ENCODE measurements at regions not wholly inside any gene's neighbourhood (a gene's known extent, or its start where the extent isn't known, plus 50 kb on each side); places are given as distances from the start of the nearest gene placed in this dataset.
"Not testable (repeated sequence)": the region's sequence is repeated elsewhere in the genome, so short reads cannot be mapped to it uniquely, and the experiment has no call there.

DNA sequence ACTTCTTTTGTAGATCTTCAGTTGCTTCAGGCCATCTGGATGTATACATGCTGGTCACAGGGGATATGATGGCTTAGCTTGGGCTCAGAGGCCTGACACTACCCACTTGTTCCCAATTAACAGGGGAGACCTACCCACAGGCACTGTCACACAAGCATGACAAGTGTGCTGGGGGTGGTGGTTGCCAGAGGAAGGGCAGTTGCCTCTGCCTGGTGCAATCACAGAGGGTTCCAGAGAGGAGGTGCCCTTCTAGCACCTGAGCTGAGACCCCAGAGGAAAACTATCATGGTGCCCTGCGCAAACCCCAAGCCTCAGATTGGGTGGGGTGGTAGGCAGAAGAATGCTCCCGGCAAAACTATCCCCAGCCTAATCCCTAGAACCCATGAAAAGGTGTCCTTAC lies 65.6 kb upstream of the NANOS1 start:
- DNase-seq (ENCODE audit: low read depth in 2 of 3, low spot score in 2 of 3): no peak

DNA sequence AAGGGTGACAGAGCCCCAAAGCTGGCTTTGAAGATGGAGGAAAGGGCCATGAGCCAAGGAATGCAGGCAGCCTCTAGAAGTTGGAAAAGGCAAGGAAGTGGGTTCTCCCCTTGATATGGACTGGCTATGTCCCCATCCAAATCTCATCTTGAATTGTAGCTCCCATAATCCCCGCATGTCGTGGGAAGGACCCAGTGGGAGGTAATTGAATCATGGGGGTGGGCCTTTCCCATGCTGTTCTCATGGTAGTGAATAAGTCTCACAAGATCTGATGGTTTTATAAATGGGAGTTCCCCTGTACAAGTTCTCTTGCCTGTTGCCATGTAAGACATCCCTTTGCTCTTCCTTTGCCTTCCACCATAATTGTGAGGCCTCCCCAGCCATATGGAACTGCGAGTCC lies 65.0 kb upstream of the NANOS1 start:
- not testable (repeated sequence) for DNase-seq (ENCODE audit: low read depth in 2 of 3, low spot score in 2 of 3)

DNA sequence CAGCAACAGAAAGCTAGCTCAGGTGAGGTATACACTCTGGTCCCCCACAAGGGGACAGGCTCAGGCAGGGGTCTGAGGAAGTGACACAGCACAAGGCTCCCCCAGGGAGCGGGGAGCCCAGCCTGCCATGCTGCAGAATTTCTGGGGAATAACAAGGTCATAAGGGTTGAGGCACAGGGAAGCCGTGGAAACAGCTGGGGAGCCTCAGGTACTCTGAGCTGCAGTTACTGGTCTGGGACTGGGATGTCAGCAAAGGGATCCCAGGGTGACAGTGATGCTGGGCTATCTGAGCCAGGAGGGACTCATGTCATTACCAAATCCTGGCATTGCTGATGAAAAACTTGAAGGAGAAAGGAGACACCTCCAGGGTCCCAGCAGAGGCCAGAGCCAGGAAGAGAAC lies 64.4 kb upstream of the NANOS1 start:
- no peak for DNase-seq (ENCODE audit: low read depth in 2 of 3, low spot score in 2 of 3)

DNA sequence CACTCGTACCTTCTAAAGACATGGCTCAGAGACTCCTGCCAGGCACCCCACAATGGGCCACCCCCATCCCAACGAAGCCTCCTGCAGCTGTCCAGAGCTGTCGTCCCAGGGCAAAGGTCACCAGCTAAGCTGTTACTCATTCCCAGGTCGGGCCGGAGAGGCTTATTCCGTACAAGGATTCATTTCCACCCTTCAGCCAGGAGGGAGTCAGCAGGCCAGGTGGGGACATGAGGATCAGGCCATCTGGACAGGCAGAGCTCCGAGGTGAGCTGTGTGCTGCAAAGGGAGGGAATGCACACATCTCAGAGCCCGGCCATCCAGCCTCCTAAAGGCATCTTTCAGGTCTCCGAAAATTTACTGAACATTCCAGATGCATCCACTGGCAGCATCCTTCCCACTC lies 63.9 kb upstream of the NANOS1 start:
- DNase-seq (ENCODE audit: low read depth in 2 of 3, low spot score in 2 of 3): no peak

DNA sequence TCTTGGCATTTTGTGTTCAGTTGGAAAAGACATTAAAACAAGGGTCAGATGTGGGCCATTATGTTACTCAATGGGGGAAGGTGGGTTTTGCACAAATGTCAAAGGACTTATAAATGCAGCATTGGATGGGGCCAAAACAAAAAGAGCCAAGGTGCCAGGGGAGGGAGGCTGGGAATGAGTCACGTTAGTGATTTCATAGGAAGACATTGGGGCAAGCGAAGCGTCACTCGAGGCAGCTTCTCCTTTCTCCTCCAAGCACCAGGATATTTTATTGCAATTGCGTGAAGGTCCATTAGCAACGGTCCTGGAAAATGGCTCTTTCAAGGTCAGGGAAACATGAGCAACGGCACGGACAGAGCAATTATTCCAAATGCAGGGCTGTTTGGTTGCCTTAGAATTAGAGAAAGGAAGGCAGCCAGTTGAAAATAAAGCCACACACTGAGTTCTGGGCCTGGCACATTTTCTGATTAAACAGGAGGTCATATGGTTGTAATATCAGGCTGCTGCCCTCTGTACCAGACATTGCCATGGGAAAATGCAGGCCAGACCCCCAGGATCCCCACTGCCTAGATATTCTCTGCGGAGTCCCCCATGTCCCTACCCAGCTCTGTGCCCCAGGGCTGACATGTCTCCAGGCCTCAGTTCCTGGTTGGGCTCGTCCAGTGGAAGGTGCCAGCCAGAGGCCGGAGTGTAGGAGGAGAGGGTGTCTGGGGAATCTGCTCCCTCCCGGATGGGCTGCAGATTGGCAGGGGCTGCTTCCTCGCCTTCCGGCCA lies 63.3 kb upstream of the NANOS1 start:
- DNase-seq (ENCODE audit: low read depth in 2 of 3, low spot score in 2 of 3): no peak

DNA sequence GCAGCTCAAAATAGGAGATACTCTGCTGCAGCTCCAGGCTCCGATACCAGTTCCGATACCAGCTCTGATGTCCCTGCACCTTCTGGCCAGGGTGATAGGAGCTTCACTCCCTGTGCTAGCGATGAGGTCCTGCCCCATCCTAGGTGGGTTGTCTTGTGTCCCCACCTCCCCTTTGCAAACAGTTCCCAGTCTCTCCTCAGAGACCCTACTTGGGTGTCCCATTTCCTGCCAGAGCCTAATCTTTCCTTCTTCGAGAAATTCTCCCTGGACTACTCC lies 62.7 kb upstream of the NANOS1 start:
- DNase-seq (ENCODE audit: low read depth in 2 of 3, low spot score in 2 of 3): no peak

DNA sequence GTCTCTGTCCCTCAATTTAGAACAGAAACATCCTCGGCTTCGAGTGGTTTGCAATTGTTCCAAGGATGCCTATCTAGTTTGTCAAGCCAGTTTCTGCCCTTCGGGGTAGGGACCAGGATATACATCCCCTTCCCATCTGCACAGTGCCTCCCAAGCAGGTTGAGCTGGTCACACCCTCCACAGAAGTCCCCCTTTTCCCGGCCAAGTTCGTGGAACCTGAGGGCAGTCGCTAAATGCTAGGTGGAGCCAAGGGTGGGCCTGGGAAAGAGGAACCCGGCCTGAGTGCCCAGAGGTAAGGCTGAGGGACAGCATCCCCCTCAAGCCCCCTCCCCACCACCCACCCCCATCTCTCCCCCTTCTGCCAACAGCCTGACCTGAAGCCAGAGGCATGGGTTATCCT lies 62.4 kb upstream of the NANOS1 start:
- no peak for DNase-seq (ENCODE audit: low read depth in 2 of 3, low spot score in 2 of 3)

DNA sequence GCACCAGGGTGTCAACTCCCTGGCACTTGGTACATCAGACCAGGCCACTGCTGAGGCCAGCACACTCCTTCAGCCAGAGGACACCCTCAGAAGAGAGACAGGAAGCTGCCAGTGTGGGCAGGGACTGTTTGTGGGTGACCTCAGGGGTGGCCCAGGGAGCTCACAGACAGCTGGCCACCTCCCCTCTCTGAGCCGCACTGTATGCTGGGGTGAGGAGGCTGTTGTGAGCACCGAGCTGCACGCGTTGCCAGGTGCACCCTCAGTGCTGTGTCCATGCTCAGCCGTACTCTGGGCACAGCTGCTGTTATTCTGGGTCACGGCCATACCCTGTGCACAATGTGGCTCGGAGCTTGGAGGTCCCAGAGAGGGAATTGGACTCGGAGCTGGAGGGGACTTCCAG lies 61.5 kb upstream of the NANOS1 start:
- DNase-seq (ENCODE audit: low read depth in 2 of 3, low spot score in 2 of 3): no peak

DNA sequence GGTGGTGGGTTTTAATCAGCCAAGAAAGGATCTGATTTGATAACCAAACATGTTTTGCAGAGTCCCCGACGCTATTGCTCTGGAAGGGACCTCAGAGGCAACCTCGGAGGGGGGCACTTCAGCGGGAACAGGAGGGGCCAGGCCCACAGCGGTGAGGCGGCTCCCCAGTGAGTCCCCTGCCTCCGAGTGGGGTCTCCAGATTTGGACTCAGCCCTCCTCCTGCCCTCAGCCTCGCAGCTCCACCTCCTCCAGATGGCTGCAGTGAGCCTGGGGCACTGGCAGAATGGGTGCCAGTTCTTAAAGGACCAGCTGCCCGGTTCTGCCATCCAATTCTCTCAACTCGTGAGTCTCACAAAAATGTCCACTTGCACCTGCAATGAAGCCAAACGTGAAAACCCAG lies 61.0 kb upstream of the NANOS1 start:
- DNase-seq (ENCODE audit: low read depth in 2 of 3, low spot score in 2 of 3): no peak

DNA sequence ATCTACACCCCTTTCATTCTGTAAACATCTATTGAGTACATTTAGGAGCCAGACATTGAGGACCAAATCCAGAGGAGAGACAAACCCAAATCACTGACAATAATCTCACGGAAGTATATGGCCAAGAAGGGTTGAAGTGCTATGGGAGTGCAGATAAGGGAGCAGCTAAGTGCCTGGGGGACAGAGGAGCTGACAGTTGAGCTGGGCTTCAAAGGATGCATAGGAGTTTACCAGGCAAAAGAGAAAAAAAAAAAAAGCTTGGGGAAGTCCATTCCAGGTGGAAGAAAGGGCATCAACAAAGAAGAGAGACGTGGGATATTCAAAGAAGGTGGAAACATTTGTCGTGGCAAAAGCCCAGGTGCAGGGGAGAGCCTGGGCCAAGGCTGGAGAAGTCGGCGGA lies 60.5 kb upstream of the NANOS1 start:
- DNase-seq (ENCODE audit: low read depth in 2 of 3, low spot score in 2 of 3): no peak

DNA sequence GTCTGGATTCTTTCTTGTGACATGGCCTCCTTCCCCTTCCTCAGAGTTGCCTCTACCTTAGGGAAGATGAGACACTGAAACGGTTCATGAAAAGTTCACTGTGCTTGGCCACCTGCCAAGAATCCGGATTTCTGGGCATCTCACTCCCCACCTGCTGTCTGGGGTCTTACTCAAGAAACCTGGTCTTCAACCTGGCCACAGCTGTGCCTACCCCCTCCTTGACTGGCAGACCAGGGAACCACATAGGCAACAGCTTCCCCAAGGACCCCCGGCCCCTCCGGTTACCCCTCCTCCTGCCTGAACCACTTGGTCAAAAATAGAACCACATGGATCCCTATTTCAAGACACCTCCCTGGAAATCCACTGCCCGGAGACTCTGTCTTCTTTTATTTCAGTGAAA lies 58.7 kb upstream of the NANOS1 start:
- DNase-seq (ENCODE audit: low read depth in 2 of 3, low spot score in 2 of 3): no peak

DNA sequence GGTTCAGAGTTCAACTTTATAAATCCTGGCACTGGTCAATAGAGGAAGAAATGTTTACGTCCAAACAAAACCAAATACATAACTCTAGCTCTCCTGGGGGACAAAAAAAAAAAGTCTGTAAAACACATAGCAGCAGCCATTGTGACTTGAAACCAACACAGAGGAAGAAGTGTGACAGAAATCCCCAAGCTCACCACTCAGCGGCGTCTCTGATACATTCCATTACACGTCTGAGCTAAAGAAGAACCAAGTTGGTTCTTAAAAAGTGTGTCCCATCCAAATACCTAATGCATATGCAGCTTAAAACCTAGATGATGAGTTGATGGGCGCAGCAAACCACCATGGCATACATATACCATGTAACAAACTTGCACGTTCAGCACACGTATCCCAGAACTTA lies 58.3 kb upstream of the NANOS1 start:
- DNase-seq (ENCODE audit: low read depth in 2 of 3, low spot score in 2 of 3): no peak

DNA sequence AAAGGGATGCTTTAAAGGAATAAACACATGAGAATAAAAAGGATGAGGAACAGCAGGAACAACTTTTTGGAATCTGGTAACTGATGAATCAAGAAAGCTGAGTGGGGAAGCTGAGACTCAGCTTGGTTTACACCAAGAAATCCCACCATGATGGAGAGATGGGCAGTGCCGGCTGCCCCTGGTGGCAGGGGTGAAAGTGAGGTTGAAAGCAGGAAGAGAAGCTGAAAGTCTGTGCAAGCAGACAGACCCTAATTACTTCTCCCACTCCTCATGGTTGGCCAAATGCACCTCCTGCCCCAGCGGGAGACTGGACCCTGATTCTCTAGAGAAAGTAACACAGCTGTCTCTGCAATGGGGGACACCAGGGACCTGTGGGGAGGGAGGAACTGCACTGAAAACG lies 57.6 kb upstream of the NANOS1 start:
- DNase-seq (ENCODE audit: low read depth in 2 of 3, low spot score in 2 of 3): no peak

DNA sequence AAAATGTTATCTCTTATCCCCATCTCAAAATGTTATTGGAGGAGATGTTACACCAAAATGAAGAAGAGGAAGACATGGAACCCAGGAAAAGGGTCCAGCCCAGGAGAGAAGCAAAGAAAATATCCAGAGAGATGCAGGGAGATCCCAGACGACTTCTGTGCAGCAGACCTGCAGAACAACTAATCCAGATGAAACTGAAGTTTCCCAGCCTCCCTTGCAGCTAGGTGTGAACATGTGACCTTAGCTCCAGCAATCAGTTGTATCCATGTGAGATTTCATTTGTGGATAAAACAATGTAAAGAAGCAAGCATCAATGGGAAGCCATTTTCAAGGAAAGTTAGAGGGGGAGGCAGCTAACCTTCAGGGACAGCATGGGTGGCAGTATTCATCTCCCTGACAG lies 55.8 kb upstream of the NANOS1 start:
- DNase-seq (ENCODE audit: low read depth in 2 of 3, low spot score in 2 of 3): no peak

DNA sequence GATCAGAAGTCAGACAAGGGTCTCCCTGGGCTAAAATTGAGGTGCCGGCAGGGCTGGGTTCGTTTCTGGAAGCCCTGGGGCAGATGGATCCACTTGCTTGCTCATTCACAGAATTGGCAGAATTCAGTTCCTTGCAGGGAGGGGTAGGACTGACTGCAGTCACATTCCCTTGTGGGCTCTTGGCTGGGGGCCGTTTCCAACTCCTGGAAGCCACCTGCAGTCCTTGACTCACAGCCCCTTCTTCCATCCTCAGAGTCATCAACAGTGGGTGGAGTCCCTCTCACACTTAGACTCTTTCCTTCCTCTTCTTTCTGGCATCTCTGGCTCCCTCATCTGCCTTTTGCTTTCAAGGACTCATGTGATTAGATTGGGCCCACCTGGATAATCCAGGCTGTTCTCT lies 54.6 kb upstream of the NANOS1 start:
- no peak for DNase-seq (ENCODE audit: low read depth in 2 of 3, low spot score in 2 of 3)

DNA sequence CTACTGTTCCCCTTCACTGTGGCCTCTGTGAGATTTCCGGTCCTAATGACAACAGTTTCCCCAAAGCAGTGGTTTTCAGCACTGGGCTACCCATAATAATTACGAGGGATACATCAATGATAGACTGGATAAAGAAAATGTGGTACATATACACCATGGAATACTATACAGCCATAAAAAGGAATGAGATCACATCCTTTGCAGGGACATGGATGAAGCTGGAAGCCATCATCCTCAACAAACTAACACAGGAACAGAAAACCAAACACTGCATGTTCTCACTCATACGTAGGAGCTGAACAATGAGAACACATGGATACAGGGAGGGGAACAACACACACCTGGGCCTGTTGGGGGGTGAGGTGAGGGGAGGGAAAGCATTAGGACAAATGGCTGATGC lies 53.3 kb upstream of the NANOS1 start:
- DNase-seq (ENCODE audit: low read depth in 2 of 3, low spot score in 2 of 3): not testable (repeated sequence)

DNA sequence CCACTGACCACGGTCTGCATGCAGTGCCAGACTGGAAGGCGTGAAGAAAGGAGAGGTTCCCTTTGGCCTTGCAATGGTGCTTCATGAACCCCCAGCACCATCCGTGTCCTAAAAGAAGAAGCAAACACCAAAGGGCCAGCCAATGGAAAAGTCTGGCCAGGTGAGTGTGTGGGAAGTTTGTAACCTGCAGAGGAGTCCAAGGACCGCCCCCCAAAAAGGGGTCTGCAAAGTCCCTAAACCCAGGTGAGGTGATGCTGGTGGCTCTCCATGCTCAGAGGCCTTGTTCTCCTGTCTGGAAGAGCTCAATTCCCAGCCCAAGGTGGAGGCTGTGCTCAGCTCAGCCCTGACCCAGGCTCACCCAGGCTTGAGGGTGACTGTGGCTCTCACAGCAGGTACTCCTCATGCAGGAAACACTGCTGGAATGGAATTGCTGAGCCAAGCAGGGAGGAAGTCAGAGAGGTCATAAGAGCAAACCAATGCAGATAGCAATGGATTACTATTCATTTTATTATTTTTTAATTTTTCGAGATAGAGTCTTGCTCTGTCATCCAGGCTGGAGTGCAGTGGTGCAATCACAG lies 52.4 kb upstream of the NANOS1 start:
- no peak for DNase-seq (ENCODE audit: low read depth in 2 of 3, low spot score in 2 of 3)

DNA sequence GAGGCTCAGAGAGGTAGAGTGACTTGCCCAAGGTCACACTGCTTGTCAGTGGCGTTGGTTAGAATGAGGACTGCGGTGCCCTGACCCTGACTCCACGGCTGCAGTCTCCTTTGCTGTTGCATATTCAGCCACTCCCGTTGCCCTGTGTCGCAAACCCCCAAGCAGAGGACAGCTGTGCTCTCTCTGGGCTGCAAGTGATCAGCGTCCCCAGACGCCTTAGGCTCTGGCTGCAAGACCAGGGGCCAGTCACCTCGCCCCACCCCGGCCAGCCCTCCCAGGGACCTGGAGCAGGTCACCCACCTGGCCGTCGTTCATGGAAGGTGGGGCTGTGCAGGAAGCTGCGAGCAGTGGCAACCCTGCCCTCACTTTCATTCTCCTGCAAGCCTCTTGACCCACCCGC lies 51.7 kb upstream of the NANOS1 start:
- no peak for DNase-seq (ENCODE audit: low read depth in 2 of 3, low spot score in 2 of 3)

DNA sequence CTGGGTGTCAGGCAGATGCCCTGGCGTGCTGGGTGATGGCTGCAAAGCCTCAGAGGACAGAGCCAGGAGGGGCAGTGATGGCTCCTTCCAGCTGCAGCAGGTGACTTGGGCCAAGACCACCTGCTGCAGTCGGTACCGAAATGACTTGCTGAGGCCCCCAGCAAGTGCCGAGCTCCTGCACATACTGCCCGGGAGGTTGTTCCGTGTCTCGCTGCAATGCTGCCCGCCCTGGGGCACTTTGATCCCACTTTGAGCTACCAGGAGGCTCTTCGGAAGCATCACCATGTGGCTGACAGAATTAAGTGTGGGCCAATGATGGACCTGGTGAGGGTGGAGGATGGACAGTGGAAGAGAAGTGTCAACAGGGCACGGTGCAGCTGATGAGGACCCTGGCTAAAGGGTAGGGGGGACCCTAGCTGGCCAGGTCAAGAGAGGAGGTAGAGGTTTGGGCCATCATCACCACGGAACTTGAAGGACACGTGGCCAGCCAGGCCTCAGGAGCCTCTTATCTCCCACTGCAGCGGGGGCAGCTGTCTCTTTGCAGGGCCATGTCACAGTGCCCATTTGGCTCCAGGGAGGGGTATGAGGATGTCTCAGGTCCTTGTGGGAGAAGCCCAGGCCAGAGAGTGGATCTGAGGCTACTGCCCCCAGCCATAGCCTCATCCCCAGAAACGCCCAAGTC lies 51.1 kb upstream of the NANOS1 start:
- DNase-seq (ENCODE audit: low read depth in 2 of 3, low spot score in 2 of 3): no peak

DNA sequence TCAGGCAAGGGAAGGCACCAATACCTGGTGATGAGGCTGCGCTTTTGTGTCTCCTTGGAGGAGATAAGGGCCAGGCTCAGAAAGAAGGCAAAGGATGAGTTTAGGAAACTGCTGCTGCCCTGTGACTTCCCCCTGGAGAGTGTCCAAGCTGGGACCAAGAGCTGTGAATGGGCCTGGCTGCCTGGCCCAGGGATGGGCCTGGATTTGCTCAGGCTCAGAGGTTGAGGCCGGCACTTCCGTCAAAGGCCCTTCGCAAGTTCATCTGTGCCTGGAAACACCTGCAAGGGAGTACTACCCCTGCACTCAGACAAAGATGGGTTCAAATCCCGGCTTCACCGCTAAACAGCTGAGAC lies 50.5 kb upstream of the NANOS1 start:
- DNase-seq (ENCODE audit: low read depth in 2 of 3, low spot score in 2 of 3): no peak

DNA sequence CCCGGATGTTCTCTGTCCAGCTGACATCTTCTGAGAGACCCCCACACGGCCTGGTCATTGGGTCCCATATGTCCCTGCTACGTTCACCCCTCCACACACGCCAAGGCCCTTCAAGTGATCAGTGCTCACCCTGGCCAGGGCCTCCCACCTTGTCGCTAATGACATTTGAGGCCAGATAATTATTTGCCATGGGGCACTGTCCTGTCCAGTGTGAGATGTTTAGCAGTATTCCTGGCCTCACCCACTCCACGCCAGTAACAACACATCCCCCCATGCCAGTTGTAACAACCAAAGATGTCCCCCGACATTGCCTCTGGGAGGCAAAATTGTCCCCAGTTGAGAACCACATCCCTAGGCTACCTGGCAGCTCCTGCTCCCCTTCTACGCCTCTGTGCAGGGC lies 49.9 kb upstream of the NANOS1 start:
- no peak for DNase-seq (ENCODE audit: low read depth in 2 of 3, low spot score in 2 of 3)
